ENCODE measurements at regions not wholly inside any gene's neighbourhood (a gene's known extent, or its start where the extent isn't known, plus 50 kb on each side); places are given as distances from the start of the nearest gene placed in this dataset.

DNA sequence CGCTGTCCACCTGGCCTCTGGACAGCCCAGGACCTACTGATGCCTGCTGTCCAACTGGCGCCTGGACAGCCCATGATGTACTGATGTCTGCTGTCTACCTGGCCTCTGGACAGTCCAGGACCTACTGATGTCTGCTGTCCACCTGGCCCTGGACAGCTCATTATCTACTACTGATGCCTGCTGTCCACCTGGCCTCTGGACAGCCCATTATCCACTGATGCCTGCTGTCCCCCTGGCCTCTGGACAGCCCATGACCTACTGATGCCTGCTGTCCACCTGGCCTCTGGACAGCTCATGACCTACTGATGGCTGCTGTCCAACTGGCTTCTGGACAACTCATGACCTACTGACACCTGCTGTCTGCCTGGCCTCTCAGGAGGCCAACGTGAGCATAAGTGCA is 208.1 kb downstream of the TEX29 start:
- TF ChIP-seq, protein P1, sequence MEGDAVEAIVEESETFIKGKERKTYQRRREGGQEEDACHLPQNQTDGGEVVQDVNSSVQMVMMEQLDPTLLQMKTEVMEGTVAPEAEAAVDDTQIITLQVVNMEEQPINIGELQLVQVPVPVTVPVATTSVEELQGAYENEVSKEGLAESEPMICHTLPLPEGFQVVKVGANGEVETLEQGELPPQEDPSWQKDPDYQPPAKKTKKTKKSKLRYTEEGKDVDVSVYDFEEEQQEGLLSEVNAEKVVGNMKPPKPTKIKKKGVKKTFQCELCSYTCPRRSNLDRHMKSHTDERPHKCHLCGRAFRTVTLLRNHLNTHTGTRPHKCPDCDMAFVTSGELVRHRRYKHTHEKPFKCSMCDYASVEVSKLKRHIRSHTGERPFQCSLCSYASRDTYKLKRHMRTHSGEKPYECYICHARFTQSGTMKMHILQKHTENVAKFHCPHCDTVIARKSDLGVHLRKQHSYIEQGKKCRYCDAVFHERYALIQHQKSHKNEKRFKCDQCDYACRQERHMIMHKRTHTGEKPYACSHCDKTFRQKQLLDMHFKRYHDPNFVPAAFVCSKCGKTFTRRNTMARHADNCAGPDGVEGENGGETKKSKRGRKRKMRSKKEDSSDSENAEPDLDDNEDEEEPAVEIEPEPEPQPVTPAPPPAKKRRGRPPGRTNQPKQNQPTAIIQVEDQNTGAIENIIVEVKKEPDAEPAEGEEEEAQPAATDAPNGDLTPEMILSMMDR (IDR thresholded peaks at IDR 0.05; ENCODE audit: insufficient read depth, low read length, severe bottlenecking), result no peak
- H3K36me3 ChIP-seq (ENCODE audit: control insufficient read depth, insufficient read depth, low read length), result no peaks in the 10 kb centered on the region
- H3K27me3 ChIP-seq (ENCODE audit: control insufficient read depth, insufficient read depth, low read length), result no peaks in the 10 kb centered on the region
- DNase-seq (ENCODE audit: low read depth), result no peak
- no peak for FAIRE-seq
- no peak overlapping the region for H3K4me3 ChIP-seq (ENCODE audit: low read depth, low read length)

- FAIRE-seq (no peak), DNase-seq (ENCODE audit: low read depth) (no peak)
- no peaks in the 10 kb centered on the region for H3K36me3 ChIP-seq (ENCODE audit: control insufficient read depth, insufficient read depth, low read length)
- no peaks in the 10 kb centered on the region for H3K27me3 ChIP-seq (ENCODE audit: control insufficient read depth, insufficient read depth, low read length)
- no peak overlapping the region for H3K4me3 ChIP-seq (ENCODE audit: low read depth, low read length)
- TF ChIP-seq, protein P1 (IDR thresholded peaks at IDR 0.05; ENCODE audit: insufficient read depth, low read length, severe bottlenecking), result no peak
Observed at GRCh38 chr13:111530137-111530870, 209.9 kb downstream of the TEX29 start.

DNA sequence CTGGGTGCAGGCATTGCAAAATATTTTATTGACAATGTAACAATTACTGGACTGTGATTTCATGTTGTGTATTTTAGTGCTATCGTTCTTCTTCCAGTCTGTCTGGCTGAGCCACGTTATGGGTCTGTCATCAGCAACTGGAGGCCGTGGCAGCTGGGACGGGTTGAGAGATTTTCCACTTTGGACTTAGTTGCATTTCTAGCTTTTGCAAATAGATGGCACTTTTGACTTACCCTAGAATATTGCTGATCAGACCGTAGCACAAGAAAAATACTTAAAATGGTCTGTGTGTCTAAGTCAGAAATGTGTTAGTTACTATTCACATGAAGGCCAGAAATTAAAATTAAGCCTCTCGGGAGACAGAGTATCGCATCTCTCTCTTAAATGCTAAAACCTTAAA is 211.1 kb downstream of the TEX29 start:
- Histone ChIP-seq H3K4me3 (ENCODE audit: low read depth, low read length) (no peak overlapping the region), H3K36me3 (ENCODE audit: control insufficient read depth, insufficient read depth, low read length) (no peaks in the 10 kb centered on the region), H3K27me3 (ENCODE audit: control insufficient read depth, insufficient read depth, low read length) (no peaks in the 10 kb centered on the region)
- no peak for FAIRE-seq
- TF ChIP-seq, protein P1 (IDR thresholded peaks at IDR 0.05; ENCODE audit: insufficient read depth, low read length, severe bottlenecking), result no peak
- peak; percentile 4 for DNase-seq (ENCODE audit: low read depth)

GRCh38 chr13:111532111-111532510 is 211.7 kb downstream of the TEX29 start:
- no peaks in the 10 kb centered on the region for H3K36me3 ChIP-seq (ENCODE audit: control insufficient read depth, insufficient read depth, low read length)
- no peaks in the 10 kb centered on the region for H3K27me3 ChIP-seq (ENCODE audit: control insufficient read depth, insufficient read depth, low read length)
- TF ChIP-seq, protein P1 (IDR thresholded peaks at IDR 0.05; ENCODE audit: insufficient read depth, low read length, severe bottlenecking), result no peak
- no peak for FAIRE-seq
- DNase-seq (ENCODE audit: low read depth), result no peak
- H3K4me3 ChIP-seq (ENCODE audit: low read depth, low read length), result no peak overlapping the region

GRCh38 chr13:111533900-111534683 is 213.7 kb downstream of the TEX29 start:
- FAIRE-seq, result no peak
- TF ChIP-seq, protein P1 (IDR thresholded peaks at IDR 0.05; ENCODE audit: insufficient read depth, low read length, severe bottlenecking), result no peak
- Histone ChIP-seq H3K4me3 (ENCODE audit: low read depth, low read length) (no peak overlapping the region), H3K27me3 (ENCODE audit: control insufficient read depth, insufficient read depth, low read length) (no peaks in the 10 kb centered on the region), H3K36me3 (ENCODE audit: control insufficient read depth, insufficient read depth, low read length) (no peaks in the 10 kb centered on the region)
- no peak for DNase-seq (ENCODE audit: low read depth)

All from bronchial epithelial cell (primary cell).